ENCODE measurements at regions not wholly inside any gene's neighbourhood (a gene's known extent, or its start where the extent isn't known, plus 50 kb on each side); places are given as distances from the start of the nearest gene placed in this dataset.

- no peak for DNase-seq
Observed at GRCh38 chr2:200217320-200217719, 89.2 kb upstream of the SPATS2L start.

GRCh38 chr2:200218645-200219044 lies 87.8 kb upstream of the SPATS2L start:
- no peak for DNase-seq

GRCh38 chr2:200219309-200220113 lies 87.0 kb upstream of the SPATS2L start:
- DNase-seq: no peak

- DNase-seq: no peak
Observed at GRCh38 chr2:200220251-200220650, 86.2 kb upstream of the SPATS2L start.

- DNase-seq: no peak
Observed at GRCh38 chr2:200221055-200221955, 85.2 kb upstream of the SPATS2L start.

- DNase-seq: no peak
Observed at GRCh38 chr2:200222791-200223190, 83.7 kb upstream of the SPATS2L start.

- no peak for DNase-seq
Observed at GRCh38 chr2:200223205-200223784, 83.2 kb upstream of the SPATS2L start.

- peak; percentile 2 for DNase-seq
Observed at GRCh38 chr2:200225951-200226350, 80.5 kb upstream of the SPATS2L start.

GRCh38 chr2:200226451-200227426 lies 79.8 kb upstream of the SPATS2L start:
- DNase-seq: no peak

GRCh38 chr2:200230716-200231115 lies 75.8 kb upstream of the SPATS2L start:
- no peak for DNase-seq

- DNase-seq: no peak
Observed at GRCh38 chr2:200235533-200235932, 71.0 kb upstream of the SPATS2L start.

GRCh38 chr2:200239216-200239615 lies 67.3 kb upstream of the SPATS2L start:
- no peak for DNase-seq

- DNase-seq: no peak
Observed at GRCh38 chr2:200242570-200242969, 63.9 kb upstream of the SPATS2L start.

GRCh38 chr2:200243441-200243840 lies 63.1 kb upstream of the SPATS2L start:
- DNase-seq: no peak

- DNase-seq: no peak
Observed at GRCh38 chr2:200244111-200244510, 62.4 kb upstream of the SPATS2L start.

- no peak for DNase-seq
Observed at GRCh38 chr2:200247494-200247893, 59.0 kb upstream of the SPATS2L start.

GRCh38 chr2:200252265-200253067 lies 54.0 kb upstream of the SPATS2L start:
- DNase-seq: no peak

- DNase-seq: no peak
Observed at GRCh38 chr2:200253639-200254038, 52.9 kb upstream of the SPATS2L start.

- no peak for DNase-seq
Observed at GRCh38 chr2:200254773-200255172, 51.7 kb upstream of the SPATS2L start.

GRCh38 chr2:200255549-200255948 lies 50.9 kb upstream of the SPATS2L start:
- DNase-seq: no peak

All from CD4-positive, alpha-beta T cell treated with Interleukin-17A for 1 hour (primary cell).